ENCODE measurements at regions not wholly inside any gene's neighbourhood (a gene's known extent, or its start where the extent isn't known, plus 50 kb on each side); places are given as distances from the start of the nearest gene placed in this dataset.
"Not testable (repeated sequence)": the region's sequence is repeated elsewhere in the genome, so short reads cannot be mapped to it uniquely, and the experiment has no call there.

DNA sequence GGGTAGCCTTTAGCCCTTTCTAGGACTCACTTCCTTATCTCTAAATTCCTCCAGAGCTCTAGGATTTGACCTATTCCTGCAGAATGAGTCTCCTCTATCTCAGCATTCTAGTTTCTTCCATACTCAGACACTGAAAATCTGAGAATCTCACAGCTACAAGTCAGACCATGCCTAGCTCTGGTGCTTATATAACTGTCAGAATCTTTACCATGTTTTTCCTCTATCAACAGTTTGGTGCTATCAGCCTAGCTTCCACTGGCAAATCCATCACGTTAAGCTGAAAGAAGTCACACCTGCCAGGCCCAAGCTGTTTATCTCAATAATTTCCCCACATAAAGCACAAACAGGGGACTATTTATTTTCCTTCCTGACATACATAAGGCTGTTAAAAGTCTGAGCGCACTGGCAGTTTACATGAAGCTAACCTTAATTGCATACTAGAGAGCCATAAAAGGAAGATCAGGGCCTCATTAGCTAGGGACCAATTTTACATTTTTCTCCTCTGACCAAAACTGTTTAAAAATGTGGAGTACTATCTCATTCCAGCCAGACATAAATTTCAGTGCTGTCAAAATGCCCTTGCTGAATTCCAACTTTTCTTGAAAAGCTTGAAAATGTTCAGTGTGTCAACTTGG is 270.5 kb downstream of the C12orf75 start:
- no peak overlapping the region for H3K4me3 ChIP-seq (ENCODE audit: low read depth, low read length)
- TF ChIP-seq, protein P1, sequence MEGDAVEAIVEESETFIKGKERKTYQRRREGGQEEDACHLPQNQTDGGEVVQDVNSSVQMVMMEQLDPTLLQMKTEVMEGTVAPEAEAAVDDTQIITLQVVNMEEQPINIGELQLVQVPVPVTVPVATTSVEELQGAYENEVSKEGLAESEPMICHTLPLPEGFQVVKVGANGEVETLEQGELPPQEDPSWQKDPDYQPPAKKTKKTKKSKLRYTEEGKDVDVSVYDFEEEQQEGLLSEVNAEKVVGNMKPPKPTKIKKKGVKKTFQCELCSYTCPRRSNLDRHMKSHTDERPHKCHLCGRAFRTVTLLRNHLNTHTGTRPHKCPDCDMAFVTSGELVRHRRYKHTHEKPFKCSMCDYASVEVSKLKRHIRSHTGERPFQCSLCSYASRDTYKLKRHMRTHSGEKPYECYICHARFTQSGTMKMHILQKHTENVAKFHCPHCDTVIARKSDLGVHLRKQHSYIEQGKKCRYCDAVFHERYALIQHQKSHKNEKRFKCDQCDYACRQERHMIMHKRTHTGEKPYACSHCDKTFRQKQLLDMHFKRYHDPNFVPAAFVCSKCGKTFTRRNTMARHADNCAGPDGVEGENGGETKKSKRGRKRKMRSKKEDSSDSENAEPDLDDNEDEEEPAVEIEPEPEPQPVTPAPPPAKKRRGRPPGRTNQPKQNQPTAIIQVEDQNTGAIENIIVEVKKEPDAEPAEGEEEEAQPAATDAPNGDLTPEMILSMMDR (IDR thresholded peaks at IDR 0.05; ENCODE audit: low read depth, low read length, missing control alignments): no peak
- in situ Hi-C loops (cut with HindIII; ENCODE audit: low sequenced_read_pairs): no loop called here
- DNase-seq (ENCODE audit: low read depth): no peak

DNA sequence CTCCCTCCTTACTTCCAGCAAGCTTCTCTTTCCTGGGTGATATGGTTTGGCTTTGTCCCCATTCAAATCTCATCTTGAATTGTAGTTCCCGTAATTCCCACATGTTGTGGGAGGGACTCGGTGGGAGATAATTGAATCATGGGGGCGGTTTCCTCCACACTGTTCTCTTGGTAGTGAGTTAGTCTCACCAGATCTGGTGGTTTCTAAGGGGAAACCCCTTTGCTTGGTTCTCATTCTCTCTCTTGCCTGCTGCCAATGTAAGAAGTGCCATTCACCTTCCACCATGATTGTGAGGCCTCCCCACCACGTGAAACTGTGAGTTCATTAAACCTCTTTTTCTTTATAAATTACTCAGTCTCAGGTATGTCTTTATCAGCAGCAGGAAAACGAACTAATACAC is 271.8 kb downstream of the C12orf75 start:
- H3K4me3 ChIP-seq (ENCODE audit: low read depth, low read length); DNase-seq (ENCODE audit: low read depth); in situ Hi-C loops (cut with HindIII; ENCODE audit: low sequenced_read_pairs): not testable (repeated sequence)

DNA sequence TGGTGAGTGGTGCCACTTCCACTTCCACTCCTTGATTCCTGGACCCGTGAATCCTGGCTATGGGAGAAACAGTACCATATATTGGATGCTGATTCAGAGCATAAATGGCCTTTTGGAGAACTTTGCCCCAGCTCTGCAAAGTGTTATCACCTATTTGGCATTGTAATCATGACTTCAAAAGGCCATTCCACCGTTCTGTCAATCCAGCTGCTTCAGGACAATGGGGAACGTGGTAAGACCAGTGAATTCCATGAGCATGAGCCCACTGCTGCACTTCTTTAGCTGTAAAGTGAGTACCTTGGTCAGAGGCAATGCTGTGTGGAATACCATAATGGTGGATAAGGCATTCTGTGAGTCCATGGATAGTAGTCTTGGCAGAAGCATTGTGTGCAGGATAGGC is 273.8 kb downstream of the C12orf75 start:
- in situ Hi-C loops (cut with HindIII; ENCODE audit: low sequenced_read_pairs); H3K4me3 ChIP-seq (ENCODE audit: low read depth, low read length); DNase-seq (ENCODE audit: low read depth): not testable (repeated sequence)

DNA sequence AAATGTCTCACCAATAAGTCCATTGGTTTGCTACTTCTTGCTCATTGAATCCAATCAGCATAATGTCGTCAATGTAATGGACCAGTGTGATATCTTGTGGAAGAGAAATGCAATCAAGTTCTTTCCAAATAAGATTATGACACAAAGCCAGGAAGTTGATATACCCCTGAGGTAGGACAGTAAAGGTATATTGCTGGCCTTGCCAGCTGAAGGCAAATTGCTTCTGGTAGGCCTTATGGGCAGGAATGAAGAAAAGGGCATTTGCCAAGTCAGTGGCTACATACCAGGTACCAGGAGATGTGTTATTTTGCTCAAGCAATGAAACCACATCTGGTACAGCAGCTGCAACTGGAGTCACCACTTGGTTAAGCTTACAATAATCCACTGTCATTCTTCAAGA is 276.1 kb downstream of the C12orf75 start:
- in situ Hi-C loops (cut with HindIII; ENCODE audit: low sequenced_read_pairs); H3K4me3 ChIP-seq (ENCODE audit: low read depth, low read length); DNase-seq (ENCODE audit: low read depth): not testable (repeated sequence)

DNA sequence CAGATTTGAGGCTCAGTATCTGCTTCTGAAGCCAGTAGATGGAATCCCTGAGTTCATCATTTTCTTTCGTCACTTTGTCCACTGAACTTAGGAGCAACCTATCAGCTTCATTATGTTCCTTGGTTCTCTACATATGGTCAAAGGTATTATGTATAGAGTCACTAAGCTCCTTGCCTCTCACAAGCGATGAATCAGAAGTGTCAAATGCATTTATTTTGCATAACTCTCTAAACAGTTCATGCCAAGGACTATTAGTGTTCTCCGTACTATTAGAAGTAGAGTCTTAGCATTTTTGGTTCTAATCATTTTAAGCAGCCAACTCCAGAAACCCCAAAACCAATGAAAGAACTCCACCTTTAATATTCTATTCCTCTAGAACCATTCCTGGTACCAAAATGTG is 278.5 kb downstream of the C12orf75 start:
- in situ Hi-C loops (cut with HindIII; ENCODE audit: low sequenced_read_pairs); DNase-seq (ENCODE audit: low read depth); H3K4me3 ChIP-seq (ENCODE audit: low read depth, low read length): not testable (repeated sequence)

DNA sequence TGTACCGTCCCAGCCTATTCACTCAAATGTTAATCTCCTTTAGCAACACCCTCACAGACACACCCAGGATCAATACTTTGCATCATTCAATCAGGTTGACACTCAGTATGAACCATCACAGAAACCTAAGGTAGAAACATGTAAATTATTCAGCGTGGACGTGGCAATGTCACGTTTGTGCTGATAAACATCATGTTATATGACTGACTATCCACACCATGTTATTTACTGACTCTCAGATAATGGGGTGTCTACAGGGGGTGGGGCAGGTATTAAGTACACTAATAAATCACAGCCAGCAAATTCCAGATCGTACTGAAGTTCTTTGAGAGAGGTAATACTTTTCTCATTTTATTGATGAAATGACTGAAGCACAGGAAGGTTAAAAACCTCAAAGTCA is 280.0 kb downstream of the C12orf75 start:
- no peak for DNase-seq (ENCODE audit: low read depth)
- H3K4me3 ChIP-seq (ENCODE audit: low read depth, low read length): no peak overlapping the region
- in situ Hi-C loops (cut with HindIII; ENCODE audit: low sequenced_read_pairs): loop anchor here (5.0 kb wide), 1 partner anchor 33 kb away; no protein-coding TSS in a partner anchor
- TF ChIP-seq, protein P1 (IDR thresholded peaks at IDR 0.05; ENCODE audit: low read depth, low read length, missing control alignments): no peak

DNA sequence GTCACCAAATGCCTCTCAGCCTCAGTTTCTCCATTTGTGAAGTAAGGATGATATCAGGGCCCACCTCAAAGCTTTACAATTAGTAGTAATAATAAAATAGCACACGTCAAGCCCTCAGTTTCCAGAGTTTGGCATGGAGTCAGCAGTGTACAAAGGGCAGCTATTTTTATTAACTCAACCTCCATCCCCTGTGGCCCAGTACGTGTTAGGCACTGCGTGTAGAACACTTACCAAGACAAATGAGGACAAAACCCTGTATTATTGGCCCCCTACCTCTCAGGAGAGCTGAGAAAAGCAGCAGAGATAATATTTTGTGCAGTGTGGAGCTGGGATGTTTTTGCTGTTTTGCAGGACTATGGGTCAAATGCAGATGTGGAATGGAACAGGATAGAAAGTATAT is 280.8 kb downstream of the C12orf75 start:
- TF ChIP-seq, protein P1 (IDR thresholded peaks at IDR 0.05; ENCODE audit: low read depth, low read length, missing control alignments): no peak
- in situ Hi-C loops (cut with HindIII; ENCODE audit: low sequenced_read_pairs): loop anchor here (5.0 kb wide), 1 partner anchor 34 kb away; no protein-coding TSS in a partner anchor
- DNase-seq (ENCODE audit: low read depth): no peak
- H3K4me3 ChIP-seq (ENCODE audit: low read depth, low read length): no peak overlapping the region

DNA sequence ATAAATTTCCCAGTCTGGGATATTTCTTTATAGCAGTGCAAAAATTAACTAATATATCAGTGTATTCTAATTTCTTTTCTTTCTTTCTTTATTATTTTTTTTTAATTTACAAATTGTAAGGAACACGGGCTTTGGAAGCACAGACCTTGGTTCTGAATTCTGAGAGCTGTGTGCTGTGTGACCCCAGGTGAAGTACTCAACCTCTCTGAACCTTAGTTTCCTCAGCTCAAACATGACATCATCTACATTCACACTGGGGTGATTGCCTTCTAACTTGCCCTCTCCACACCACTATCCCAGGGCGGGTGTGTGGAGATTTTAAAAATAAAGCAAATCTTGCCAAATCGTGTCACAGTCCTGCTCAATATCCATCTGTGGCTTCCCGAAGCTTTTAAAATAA is 282.8 kb downstream of the C12orf75 start:
- H3K4me3 ChIP-seq (ENCODE audit: low read depth, low read length): no peak overlapping the region
- TF ChIP-seq, protein P1 (IDR thresholded peaks at IDR 0.05; ENCODE audit: low read depth, low read length, missing control alignments): no peak
- in situ Hi-C loops (cut with HindIII; ENCODE audit: low sequenced_read_pairs): loop anchor here (5.0 kb wide), 1 partner anchor 36 kb away; no protein-coding TSS in a partner anchor
- DNase-seq (ENCODE audit: low read depth): no peak

DNA sequence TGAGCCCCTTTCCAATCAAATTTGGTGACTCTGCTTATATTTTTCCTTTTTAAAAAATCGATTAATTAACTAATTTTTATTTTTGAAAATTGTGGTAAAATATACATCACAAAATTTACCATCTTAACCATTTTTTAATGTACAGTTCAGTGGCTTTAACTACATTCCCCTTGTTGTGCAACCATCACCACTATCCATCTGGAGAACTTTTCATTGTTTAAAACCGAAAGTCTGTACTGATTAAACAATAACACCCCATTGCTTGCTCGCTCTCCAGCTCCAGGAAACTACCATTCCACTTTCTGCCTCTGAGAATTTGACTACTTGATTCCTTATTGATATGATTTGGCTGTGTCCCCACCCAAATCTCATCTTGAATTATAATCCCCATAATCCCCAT is 283.4 kb downstream of the C12orf75 start:
- DNase-seq (ENCODE audit: low read depth): no peak

More for the DNA sequence above, 283.4 kb downstream of the C12orf75 start:
- in situ Hi-C loops (cut with HindIII; ENCODE audit: low sequenced_read_pairs): loop anchor here (5.0 kb wide), 1 partner anchor 37 kb away; no protein-coding TSS in a partner anchor
- TF ChIP-seq, protein P1 (IDR thresholded peaks at IDR 0.05; ENCODE audit: low read depth, low read length, missing control alignments): no peak
- H3K4me3 ChIP-seq (ENCODE audit: low read depth, low read length): no peak overlapping the region
